MM.1S (cell line): ENCODE measurements at regions not wholly inside any gene's neighbourhood (a gene's known extent, or its start where the extent isn't known, plus 50 kb on each side); places are given as distances from the start of the nearest gene placed in this dataset.

ENCODE experiments used
- DNase-seq: peaks from one replicate; pipeline ENCODE4 v3.0.0-alpha.2; 2015
- H2AFZ ChIP-seq: fragments of 300-600 bp; sonication (generic); 2 replicates; pipeline ENCODE4 v1.6.0; 2016; ENCODE audit warnings: antibody characterized with exemption, low read length
- H3F3A ChIP-seq: fragments of 300-600 bp; sonication (generic); 2 replicates; pipeline ENCODE4 v1.6.1; 2016; ENCODE audit warnings: mild to moderate bottlenecking, antibody characterized with exemption, low read length, moderate library complexity, mixed read lengths; ENCODE audit not compliant: insufficient read depth
- H3K27ac ChIP-seq: fragments of 300-600 bp; sonication (generic); 2 replicates; pipeline ENCODE4 v1.5.1; 2016; ENCODE audit warnings: mild to moderate bottlenecking, low read length
- H3K27me3 ChIP-seq: fragments of 300-600 bp; sonication (generic); replicated peaks from 2 replicates; pipeline ENCODE4 v1.6.0; 2016; ENCODE audit warnings: low read length; ENCODE audit not compliant: insufficient read depth
- H3K36me3 ChIP-seq: fragments of 300-600 bp; sonication (generic); replicated peaks from 2 replicates; pipeline ENCODE4 v1.6.1; 2016; ENCODE audit warnings: mild to moderate bottlenecking, low read length, mixed read lengths; ENCODE audit not compliant: insufficient read depth
- H3K4me1 ChIP-seq: fragments of 300-600 bp; sonication (generic); 2 replicates; pipeline ENCODE4 v1.6.1; 2016; ENCODE audit warnings: low read length, mixed read lengths
- H3K4me2 ChIP-seq: fragments of 300-600 bp; sonication (generic); 2 replicates; pipeline ENCODE4 v1.6.0; 2016; ENCODE audit warnings: low read depth, low read length
- H3K4me3 ChIP-seq: fragments of 300-600 bp; sonication (generic); 2 replicates; pipeline ENCODE4 v1.5.1; 2016; ENCODE audit warnings: low read length, mixed read lengths
- H3K79me2 ChIP-seq: fragments of 300-600 bp; sonication (generic); 2 replicates; pipeline ENCODE4 v1.6.1; 2016; ENCODE audit warnings: mixed run types, low read length, mixed read lengths
- H3K9ac ChIP-seq: fragments of 300-600 bp; sonication (generic); 2 replicates; pipeline ENCODE4 v1.6.1; 2016; ENCODE audit warnings: low read length, mixed read lengths
- H3K9me2 ChIP-seq: fragments of 300-600 bp; sonication (generic); replicated peaks from 2 replicates; pipeline ENCODE4 v1.6.1; 2016; ENCODE audit warnings: mild to moderate bottlenecking, low read length, mixed read lengths; ENCODE audit not compliant: insufficient read depth
- H3K9me3 ChIP-seq: fragments of 300-600 bp; sonication (generic); replicated peaks from 2 replicates; pipeline ENCODE4 v1.6.1; 2016; ENCODE audit warnings: mild to moderate bottlenecking, low read length, mixed read lengths; ENCODE audit not compliant: insufficient read depth
- H4K20me1 ChIP-seq: fragments of 300-600 bp; sonication (generic); 2 replicates; pipeline ENCODE4 v1.6.1; 2016; ENCODE audit warnings: mild to moderate bottlenecking, low read length, moderate library complexity, mixed read lengths; ENCODE audit not compliant: insufficient read depth
- CTCF ChIP-seq: fragments of 300-600 bp; sonication (generic); IDR thresholded peaks from 2 replicates; pipeline ENCODE4 v1.5.1; 2016; ENCODE audit warnings: antibody characterized with exemption, low read length, mixed read lengths
- EZH2 ChIP-seq: fragments of 300-600 bp; sonication (generic); optimal IDR thresholded peaks from 2 replicates; pipeline ENCODE3; 2017; ENCODE audit warnings: low read depth, mild to moderate bottlenecking, antibody characterized with exemption, low read length, mixed read lengths
- EZH2phosphoT487 ChIP-seq: fragments of 300-600 bp; sonication (generic); IDR thresholded peaks from 2 replicates; pipeline ENCODE4 v1.6.1; 2018; ENCODE audit warnings: antibody characterized with exemption, low read length

- no peaks in the 10 kb centered on the region for H3K4me1 ChIP-seq
- H3K9me2 ChIP-seq: no peaks in the 10 kb centered on the region
- DNase-seq: no peak
- H3K27me3 ChIP-seq: no peaks in the 10 kb centered on the region
- no peak overlapping the region for H3K4me3 ChIP-seq
- no peaks in the 10 kb centered on the region for H3K36me3 ChIP-seq
- no peaks in the 10 kb centered on the region for H4K20me1 ChIP-seq
- no peaks in the 10 kb centered on the region for H3K9me3 ChIP-seq
- no peaks in the 10 kb centered on the region for H3F3A ChIP-seq
- H2AFZ ChIP-seq: no peak overlapping the region
- H3K79me2 ChIP-seq: no peaks in the 10 kb centered on the region
- no peak for TF ChIP-seq EZH2phosphoT487
- no peak for TF ChIP-seq CTCF
- TF ChIP-seq EZH2: no peak
- H3K27ac ChIP-seq: no peak overlapping the region
- H3K4me2 ChIP-seq: no peak overlapping the region
- no peak overlapping the region for H3K9ac ChIP-seq
Measured at GRCh38 chr3:176755977-176756376, 441.3 kb downstream of the TBL1XR1 start.

- TF ChIP-seq EZH2phosphoT487: no peak
- TF ChIP-seq CTCF: no peak
- TF ChIP-seq EZH2: no peak
- Histone ChIP-seq H2AFZ (no peak overlapping the region), H3K4me3 (no peak overlapping the region), H3K4me2 (no peak overlapping the region), H3K36me3 (no peaks in the 10 kb centered on the region), H4K20me1 (no peaks in the 10 kb centered on the region), H3F3A (no peaks in the 10 kb centered on the region), H3K9me3 (no peaks in the 10 kb centered on the region), H3K4me1 (no peaks in the 10 kb centered on the region), H3K27me3 (no peaks in the 10 kb centered on the region), H3K9me2 (no peaks in the 10 kb centered on the region), H3K27ac (no peak overlapping the region), H3K9ac (no peak overlapping the region), H3K79me2 (no peaks in the 10 kb centered on the region)
- DNase-seq: no peak
Measured at GRCh38 chr3:176755552-176755951, 441.7 kb downstream of the TBL1XR1 start.

- no peak overlapping the region for H3K4me3 ChIP-seq
- no peaks in the 10 kb centered on the region for H3K27me3 ChIP-seq
- TF ChIP-seq CTCF (no peak), EZH2 (no peak)
- no peaks in the 10 kb centered on the region for H3F3A ChIP-seq
- DNase-seq: no peak
- no peak overlapping the region for H3K4me2 ChIP-seq
- H3K27ac ChIP-seq: no peak overlapping the region
- no peak overlapping the region for H3K9ac ChIP-seq
- H3K4me1 ChIP-seq: no peaks in the 10 kb centered on the region
- H3K36me3 ChIP-seq: no peaks in the 10 kb centered on the region
- no peaks in the 10 kb centered on the region for H3K9me2 ChIP-seq
- H3K79me2 ChIP-seq: no peaks in the 10 kb centered on the region
- no peak overlapping the region for H2AFZ ChIP-seq
- H4K20me1 ChIP-seq: no peaks in the 10 kb centered on the region
- no peaks in the 10 kb centered on the region for H3K9me3 ChIP-seq
Measured at GRCh38 chr3:176741664-176742047, 455.6 kb downstream of the TBL1XR1 start.
